IPS DF 4.7 (cell line): ENCODE measurements at regions not wholly inside any gene's neighbourhood (a gene's known extent, or its start where the extent isn't known, plus 50 kb on each side); places are given as distances from the start of the nearest gene placed in this dataset.

Source experiments
- DNase-seq: peaks from one replicate; pipeline ENCODE4 v3.0.0-alpha.2; 2013; ENCODE audit warnings: low spot score; ENCODE audit errors: extremely low read depth

DNA sequence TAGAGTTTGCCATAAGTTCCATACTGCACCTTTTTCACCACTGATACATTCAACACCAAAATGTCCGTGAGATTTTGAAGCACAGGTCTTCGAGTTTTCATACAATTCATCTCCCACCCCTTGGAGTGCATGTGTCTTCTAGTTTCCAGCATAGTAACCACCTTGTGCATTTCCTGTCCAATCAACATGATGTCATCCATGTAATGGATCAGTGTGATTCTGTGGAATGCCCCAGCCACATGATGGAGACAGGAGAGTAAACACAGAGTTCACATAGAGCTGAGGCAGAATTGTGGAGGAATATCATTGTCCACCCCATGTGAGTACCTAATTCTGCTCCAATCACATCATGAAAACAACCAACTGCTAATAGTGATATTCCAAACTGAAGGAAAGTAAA lies 441.5 kb upstream of the CDH6 start:
- DNase-seq: no peak

DNA sequence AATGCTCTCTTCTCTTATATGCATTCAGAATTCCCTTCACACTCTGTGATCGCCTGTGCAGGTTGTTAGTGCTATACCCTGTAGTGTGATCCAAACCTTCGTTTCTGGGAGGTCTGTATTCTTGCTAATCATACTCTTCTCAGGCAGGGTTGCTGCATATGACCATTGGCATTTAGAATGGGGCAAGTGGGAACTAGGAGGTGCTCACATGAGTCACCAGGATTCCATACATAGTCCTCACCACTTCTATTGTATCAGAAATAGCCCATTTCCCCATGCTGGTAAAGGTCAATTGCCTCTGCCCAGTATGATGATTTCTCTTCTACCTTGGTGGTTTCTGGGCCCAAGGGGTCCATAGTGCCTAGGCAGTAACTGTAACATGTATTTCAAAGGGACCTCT lies 443.5 kb upstream of the CDH6 start:
- DNase-seq: no peak

DNA sequence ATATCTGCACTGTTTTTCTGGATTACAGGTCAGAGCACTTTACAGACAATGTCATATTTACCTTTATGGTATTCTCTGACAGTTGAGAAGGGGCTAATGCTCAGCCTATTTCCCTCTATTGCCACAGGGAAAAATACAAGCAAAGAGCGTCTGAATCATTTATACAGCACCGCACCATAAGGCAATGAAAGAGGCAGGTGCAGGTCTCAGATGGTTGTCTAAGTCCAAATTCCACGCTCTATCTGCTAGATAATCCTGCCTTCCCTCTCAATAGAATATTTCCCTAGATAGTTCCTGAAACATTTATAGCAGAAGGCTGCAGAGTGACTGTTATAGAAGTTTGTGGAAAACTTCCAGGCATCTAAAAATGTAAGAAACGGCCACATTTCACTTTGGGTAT lies 446.1 kb upstream of the CDH6 start:
- no peak for DNase-seq

DNA sequence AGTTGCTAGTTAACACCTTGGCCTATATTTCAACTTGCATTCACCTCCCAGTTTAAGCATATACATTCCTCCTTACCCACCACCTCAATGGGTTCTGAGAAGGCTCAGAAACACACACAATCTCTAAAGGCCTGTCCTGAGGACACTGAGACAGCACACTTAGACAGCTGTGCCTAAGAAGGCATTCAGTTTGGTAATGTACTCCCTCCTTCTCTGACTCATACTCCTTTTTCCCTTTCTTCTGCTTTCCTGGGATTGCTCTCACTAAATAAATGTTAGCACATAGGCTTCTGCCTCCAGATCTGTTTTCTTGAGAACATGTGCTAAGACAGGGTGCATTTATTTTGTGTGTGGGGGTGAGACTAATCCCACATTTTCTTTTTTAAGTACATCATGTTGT lies 456.8 kb upstream of the CDH6 start:
- DNase-seq: no peak

DNA sequence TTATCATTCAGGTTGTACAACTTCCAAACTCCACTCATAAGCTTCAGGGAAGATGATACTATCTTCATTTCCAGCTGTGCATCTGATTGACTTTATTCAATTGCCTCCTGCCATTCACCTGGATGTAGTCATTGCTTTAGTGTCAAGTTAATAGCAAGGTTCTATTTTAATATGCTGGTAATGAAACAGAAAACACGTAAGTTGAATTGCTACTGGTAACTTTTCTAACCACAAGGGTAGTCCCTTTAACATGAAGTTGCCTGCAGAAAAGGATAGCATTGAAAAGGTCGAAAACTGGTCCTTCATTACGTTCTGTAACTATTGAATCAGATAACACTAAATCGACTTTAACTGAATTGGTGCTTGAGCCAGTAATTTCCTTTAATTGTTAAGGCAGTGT lies 459.4 kb upstream of the CDH6 start:
- DNase-seq: no peak

DNA sequence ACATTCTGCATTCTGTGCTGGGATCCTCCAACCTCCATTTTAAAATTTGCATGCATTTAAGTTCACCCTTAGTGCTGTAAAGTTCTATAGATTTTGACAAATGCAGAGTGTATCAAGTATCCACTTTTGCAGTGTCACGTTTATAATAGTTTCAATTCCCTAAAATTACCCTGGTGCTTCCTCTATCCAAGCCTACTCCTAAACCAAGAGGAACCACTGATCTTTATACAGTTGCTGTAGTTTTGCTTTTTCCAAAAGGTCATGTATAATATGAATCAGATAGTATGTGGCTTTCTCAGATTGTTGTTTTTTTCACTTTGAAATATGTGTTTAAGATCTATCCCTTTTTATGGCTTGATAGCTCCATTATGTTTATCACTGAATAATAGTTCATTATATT lies 468.4 kb upstream of the CDH6 start:
- no peak for DNase-seq

DNA sequence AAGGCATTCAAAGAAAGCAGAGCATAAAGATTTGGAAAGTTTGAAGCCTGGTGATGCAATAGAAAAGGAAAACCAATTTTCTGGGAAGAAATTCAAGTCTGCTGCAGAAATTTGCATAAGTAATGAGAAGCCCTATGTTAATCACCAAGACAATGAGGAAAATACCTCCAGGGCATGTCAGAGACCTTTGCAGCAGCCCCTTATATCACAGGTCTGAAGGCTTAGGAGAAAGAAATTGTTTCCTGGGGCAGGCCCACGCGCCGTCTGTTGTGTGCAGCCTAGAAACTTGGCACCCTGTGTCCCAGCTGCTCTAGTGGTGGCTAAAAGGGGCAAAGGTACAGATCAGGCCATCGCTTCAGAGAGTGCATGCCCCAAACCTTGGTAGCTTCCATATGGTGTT lies 495.3 kb upstream of the CDH6 start:
- DNase-seq: no peak

DNA sequence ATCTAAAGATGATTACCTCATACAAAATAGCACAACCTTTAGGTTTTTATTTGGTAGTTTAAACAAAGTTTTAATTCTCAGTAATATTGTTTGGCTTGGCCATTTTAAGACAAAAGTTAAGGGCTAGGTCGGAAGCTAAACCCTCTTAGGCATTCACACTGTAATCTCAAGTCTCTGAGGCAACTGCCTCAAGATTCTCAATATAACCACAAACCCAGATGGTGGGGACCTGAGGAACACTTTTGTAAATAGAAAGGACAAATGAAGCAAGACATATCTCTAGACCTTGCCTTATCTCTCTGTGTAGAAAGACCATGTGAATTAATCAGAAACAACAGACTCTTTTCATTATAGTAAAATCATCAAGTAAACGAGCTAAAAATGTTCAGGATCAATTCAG lies 500.2 kb upstream of the CDH6 start:
- no peak for DNase-seq

DNA sequence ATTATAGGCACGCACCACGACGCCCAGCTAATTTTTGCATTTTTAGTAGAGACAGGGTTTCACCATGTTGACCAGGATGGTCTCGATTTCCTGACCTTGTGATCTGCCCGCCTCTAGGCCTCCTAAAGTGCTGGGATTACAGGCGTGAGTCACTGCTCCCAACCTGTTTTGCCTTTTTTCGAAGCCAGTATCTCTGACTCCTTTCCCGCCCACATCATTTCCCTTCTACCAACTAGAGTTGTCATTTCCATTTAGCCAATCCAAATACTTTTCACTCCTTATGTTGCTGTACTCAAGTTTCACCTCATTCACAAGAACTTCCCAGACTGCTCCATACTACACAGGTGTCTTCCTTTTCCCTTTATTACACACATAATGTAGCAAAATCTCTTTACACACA lies 502.6 kb upstream of the CDH6 start:
- no peak for DNase-seq

DNA sequence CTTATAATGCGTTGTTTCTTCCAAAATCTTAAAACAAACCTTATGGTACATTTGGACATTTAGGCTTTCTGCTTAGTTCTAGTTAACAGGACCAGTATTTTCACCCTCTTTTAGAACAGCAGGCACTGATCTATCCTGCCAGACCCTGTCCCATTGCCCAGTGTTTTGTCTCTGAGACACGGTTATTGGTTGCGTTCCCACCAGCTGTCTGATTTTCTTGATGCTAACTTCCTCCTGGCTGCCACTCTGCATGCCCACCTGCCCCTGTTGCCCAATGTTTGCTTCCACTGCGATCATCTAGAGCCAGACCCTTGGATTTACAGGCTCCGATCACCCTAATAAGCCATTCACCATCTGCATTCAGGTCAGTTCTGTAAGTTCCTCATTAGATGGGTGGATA lies 506.0 kb upstream of the CDH6 start:
- no peak for DNase-seq

DNA sequence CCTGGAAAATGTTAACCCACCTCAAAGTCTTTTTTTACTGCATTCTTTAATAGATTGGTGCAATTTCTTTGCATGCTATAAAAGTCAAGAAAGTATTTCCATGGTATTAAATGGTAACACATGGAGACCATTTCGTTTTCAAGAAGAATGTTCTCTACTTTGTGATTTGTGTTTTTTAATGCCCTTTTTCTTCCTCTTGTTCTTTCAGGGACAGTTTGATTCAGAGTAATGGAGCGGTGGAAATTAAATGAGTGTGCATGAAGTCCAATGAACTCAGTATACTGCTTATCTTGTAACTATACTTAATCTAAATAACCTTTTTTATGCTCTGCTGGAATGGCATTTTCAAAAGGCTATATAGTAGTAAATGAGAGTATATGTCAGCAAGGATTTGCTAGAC lies 507.0 kb upstream of the CDH6 start:
- no peak for DNase-seq

DNA sequence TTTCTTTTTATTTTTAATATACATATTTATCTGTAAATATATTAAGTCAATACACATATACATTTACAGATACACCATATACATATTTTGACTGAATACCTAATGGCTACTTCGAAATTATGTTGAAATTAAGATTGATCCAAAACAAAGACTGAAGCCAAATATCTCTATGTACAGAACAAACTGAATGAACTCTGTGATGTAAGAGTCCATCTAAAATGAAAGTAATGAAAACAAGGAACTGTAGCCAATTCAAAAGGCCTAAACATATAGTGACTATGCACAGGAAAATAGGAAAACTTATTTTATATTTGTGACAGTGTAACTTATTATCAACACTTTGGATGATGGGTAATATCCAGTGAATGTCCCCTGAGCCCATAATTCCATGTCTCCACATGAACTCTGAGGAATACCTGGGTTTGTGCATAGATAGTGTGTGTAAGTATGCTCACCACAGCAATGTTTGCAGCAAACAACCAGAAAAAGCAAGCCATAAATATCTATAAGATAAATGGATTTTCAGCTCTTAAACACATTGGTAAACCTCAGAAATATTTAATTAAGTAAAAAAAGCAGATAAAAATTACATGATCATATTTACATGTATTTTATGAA lies 517.2 kb upstream of the CDH6 start:
- DNase-seq: no peak

DNA sequence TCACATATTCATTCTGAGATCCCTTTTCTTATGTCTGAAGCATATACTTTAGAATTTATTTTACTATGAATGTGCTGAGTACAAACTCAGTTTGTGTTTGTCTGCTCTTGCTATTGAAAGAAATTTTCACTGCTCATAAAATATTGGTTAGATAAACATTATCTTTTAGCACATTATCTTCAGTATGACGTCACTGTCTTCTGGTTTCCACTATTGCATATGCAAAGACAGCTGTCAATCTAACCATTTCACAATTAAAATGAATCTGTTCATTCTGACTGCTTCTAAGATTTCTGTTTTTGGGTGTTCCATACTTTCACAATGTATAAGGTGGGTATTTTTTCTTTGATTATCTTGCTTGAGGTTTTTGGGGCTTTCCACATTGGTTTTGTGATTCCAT lies 526.2 kb upstream of the CDH6 start:
- DNase-seq: no peak

DNA sequence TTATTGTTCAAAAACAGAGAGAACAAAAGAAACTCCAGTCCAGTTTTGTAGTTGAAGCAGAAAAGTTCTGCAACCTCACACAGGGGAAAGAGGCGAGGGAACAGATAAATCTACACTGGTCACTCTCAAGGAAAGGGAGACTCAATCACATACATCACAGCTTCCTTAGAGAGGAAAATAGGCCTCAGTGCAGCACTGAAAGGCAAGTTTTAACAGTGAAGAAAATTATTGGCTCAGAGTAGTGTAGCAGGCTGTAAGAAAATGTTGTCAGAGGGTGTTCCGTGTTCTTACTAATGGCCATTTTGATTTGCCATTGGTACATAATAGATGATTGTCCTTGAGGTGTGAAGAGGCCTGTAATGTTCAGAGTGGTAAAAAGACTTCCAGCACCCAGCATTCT lies 530.0 kb upstream of the CDH6 start:
- no peak for DNase-seq

DNA sequence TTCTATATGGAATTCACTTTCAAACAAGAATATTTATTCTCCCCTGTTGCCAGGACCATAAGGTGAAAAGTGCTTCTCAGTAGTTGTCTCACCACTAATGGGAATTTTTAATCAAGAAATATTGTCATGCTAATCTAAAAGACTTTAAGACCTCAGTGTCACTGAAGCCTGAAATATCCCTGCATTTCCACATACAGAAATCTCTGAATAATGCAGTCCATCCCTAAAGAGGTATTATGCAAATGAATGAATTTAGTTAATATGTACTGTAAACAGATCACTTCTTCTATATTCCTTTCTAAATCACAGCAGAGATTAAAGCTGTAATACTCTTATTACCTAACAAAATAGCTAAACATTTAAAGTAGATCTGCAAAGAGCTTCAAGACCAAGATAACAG lies 531.1 kb upstream of the CDH6 start:
- no peak for DNase-seq

DNA sequence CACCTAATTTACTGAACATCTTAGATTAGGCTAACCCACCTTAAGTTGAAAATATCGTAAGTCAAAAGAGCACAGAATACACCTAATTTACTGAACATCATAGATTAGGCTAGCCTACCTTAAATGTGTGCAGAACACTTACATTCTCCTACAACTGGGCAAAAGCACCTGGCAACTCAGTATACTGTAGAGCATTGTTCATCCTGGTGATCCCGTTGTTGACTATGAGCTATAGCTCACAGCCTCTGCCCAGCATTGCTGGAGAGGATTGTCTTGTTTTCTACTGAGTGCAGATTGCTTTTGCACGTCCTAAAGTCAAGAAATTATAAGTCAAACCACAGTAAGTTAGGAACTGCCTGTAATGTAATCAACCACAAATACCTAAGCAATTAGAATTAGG lies 531.8 kb upstream of the CDH6 start:
- no peak for DNase-seq

DNA sequence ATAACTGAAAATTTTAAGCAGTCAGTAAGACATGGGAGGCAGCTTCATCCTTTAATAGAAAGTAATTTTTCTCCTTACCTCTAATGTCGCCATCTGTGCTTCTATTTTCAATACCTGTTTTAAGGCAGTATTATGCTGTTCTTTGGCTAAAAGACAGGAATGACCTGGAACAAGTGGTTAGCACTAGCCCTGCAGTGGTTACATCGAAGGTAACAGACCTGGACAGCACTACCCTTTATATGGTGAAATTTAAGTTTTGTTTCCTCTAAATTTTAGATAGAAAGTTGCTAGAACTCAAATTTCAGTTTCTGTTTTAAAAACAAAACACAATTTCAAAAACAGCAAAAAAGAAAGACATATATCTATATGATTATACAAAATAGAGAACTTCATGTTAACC lies 534.1 kb upstream of the CDH6 start:
- DNase-seq: no peak

DNA sequence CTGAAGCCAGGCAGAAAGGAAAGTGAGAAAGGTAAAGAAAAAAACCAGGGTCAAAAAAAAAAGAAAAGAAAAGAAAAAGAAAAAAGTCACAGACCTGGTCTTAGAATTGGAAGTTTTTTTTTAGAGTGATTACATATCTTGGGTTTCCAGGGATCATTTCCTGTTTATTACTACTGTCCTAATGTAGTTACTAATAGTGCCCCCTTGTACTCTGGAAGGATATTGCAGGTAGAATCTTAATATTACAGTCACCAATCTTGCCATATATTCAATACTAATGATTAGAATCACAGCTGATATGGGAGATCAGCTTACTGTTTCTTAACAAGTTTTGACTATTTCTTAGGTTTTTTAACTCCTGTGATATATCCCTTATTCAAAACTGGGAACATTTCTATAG lies 543.2 kb upstream of the CDH6 start:
- DNase-seq: no peak

DNA sequence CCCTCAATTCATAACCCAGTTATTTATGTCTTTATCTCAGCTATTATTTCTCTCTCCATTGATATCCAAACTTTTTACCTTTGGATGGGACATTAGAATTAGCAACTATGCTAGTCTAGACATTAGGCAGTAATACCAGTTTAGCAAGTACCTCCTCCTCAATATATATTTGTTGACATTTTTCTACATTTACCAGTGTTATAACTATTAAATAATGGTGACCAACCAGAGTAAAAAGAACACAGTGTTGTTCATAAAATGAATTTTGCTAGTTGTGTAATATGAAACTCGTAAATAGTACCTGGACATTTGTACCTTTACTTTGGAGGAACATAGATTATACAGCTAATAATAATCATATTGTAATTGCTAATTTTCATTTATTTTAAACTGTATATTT lies 554.6 kb upstream of the CDH6 start:
- DNase-seq: no peak

DNA sequence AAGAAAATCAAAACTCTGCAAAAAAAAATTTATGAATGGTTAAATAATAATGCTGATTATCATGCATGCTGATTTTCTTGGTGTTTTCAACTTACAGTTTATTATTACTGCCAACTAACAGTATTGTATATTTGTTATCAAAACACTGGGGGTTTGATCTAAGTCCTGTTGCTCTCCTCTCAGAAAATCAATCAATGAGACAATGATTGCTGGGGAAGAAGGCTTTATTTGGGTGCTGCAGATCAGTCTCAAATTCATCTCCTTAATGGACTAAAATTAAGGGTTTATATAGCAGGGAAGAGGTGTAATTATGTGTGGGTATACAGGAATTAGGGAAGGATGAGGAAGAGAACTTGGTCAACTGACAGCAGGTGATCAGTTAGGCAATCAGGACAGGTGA lies 565.5 kb upstream of the CDH6 start:
- DNase-seq: no peak

DNA sequence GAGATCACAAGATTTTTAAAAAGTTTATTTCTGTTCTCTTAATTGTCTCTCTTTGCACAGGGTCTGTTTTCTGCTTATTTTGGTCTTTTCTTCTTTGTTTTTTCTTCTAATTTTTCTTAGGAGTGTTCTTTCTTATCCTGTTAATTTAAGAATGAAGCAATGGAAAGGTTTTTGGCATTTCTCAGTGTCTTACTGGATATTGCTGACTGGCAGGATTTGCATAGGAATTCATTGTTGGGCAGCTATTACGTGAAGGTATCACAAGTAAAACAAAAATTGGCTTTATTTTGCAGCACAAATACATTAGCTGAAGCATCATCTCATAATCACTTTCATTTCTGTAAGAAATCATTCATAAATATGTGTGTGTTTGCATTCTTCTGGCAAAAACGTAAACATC lies 566.9 kb upstream of the CDH6 start:
- DNase-seq: no peak

DNA sequence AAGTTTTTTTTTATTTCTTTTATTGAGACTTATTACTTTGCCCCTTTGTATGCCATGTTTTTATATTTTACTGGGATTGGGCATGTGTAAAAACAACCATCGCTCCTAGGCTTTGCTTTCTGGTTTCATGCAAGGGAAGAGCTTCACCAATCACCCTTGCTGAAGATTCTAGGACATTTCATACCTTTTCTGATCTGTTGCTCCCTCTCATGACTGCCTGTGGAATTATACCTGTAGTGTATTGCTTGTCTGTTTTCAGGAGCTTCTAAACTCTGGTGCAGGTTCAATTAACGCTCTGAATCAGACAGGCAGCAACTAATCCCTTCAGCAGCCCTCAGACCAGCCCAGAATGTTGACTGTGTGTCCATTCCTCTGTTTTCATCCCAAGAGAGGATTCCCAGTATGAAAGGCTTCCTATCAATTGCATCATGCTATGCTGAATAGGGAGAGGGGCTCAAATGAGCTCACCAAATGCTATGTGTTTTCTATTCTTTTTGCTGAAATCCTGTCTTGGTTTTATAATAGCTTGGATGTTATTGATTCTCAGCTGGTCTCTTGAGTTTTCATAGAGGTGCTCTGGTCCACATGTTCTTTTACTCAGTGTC lies 572.9 kb upstream of the CDH6 start:
- DNase-seq: no peak

DNA sequence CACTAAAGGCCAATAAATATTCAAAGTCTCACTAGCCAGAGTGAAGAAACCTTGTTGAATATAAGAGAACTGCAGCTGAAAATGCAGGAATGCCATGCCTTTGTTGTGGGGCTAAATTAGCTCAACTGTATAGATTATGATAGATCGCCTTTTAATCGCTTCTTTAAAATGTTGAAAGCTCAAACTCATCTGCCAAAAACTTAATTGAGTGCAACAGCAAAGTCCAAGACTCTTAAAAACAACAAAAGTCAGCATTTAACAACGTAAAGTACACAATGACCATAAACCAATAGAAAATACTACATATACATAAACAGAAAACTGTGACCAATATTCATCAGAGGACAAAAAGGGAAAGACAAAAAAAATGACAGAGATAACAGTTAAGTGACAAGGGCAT lies 585.0 kb upstream of the CDH6 start:
- DNase-seq: no peak

DNA sequence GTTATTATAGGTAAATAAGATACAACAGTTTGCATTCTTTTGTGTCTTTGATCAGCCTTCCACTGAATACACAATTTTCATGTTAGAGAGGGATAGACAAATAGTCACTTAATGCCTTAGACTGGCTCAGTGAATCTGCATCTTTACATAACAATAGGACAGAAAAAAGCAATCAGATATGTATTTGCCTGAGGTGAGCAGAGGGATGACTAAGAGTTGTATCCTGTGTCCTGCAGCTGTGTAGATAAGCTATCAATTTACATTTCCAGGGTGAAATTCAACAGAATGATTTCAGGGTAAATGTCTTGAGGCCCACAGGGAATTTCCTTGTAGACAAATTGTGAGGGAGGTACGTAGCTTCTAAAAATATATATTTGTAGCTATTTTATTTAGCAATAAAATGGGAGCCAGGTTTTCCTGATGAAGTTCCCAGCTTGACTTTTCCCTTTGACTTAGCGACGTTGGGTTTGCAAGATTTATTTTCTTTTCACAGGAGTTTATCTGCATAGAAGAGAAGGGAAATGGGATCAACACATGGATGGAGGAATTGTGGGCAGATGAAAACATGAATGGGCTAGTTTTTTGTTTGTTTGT lies 586.1 kb upstream of the CDH6 start:
- no peak for DNase-seq
